ENCODE measurements at regions not wholly inside any gene's neighbourhood (a gene's known extent, or its start where the extent isn't known, plus 50 kb on each side); places are given as distances from the start of the nearest gene placed in this dataset.
"Not testable (repeated sequence)": the region's sequence is repeated elsewhere in the genome, so short reads cannot be mapped to it uniquely, and the experiment has no call there.

- Histone ChIP-seq H3K4me1 (ENCODE audit: control insufficient read depth, insufficient read depth, low read length) (peaks cover 7% of the 10 kb centered on the region), H3K27ac (ENCODE audit: insufficient read depth, low read depth, low read length, poor library complexity, severe bottlenecking) (no peak overlapping the region), H3K4me3 (ENCODE audit: insufficient read depth, low read depth, low read length) (no peak overlapping the region), H3K27me3 (ENCODE audit: control insufficient read depth, insufficient read depth, low read length, poor library complexity, severe bottlenecking) (no peaks in the 10 kb centered on the region), H3K36me3 (ENCODE audit: control insufficient read depth, insufficient read depth, low read length) (no peaks in the 10 kb centered on the region), H3K9me3 (ENCODE audit: control insufficient read depth, low read length) (no peaks in the 10 kb centered on the region)
- 91 to 93% methylated on average over 1 to 3 of the region's 3 CpGs for WGBS, 2 experiments
Observed at GRCh38 chr11:106292526-106292925, 215.1 kb downstream of the AASDHPPT start.

- H3K9me3 ChIP-seq (ENCODE audit: control insufficient read depth, low read length) = no peaks in the 10 kb centered on the region
- H3K27me3 ChIP-seq (ENCODE audit: control insufficient read depth, insufficient read depth, low read length, poor library complexity, severe bottlenecking) = no peaks in the 10 kb centered on the region
- no peaks in the 10 kb centered on the region for H3K36me3 ChIP-seq (ENCODE audit: control insufficient read depth, insufficient read depth, low read length)
- no peaks in the 10 kb centered on the region for H3K4me1 ChIP-seq (ENCODE audit: control insufficient read depth, insufficient read depth, low read length)
- H3K27ac ChIP-seq (ENCODE audit: insufficient read depth, low read depth, low read length, poor library complexity, severe bottlenecking) = no peak overlapping the region
- H3K4me3 ChIP-seq (ENCODE audit: insufficient read depth, low read depth, low read length) = no peak overlapping the region
Observed at GRCh38 chr11:106295974-106296373, 218.5 kb downstream of the AASDHPPT start.

GRCh38 chr11:106302416-106302815, 225.0 kb downstream of the AASDHPPT start:
- Histone ChIP-seq H3K27ac (ENCODE audit: insufficient read depth, low read depth, low read length, poor library complexity, severe bottlenecking) (no peak overlapping the region), H3K36me3 (ENCODE audit: control insufficient read depth, insufficient read depth, low read length) (no peaks in the 10 kb centered on the region), H3K4me1 (ENCODE audit: control insufficient read depth, insufficient read depth, low read length) (no peaks in the 10 kb centered on the region), H3K4me3 (ENCODE audit: insufficient read depth, low read depth, low read length) (no peak overlapping the region), H3K9me3 (ENCODE audit: control insufficient read depth, low read length) (no peaks in the 10 kb centered on the region), H3K27me3 (ENCODE audit: control insufficient read depth, insufficient read depth, low read length, poor library complexity, severe bottlenecking) (no peaks in the 10 kb centered on the region)
- 97 to 98% methylated on average over 2 of the region's 2 CpGs for WGBS, 2 experiments

GRCh38 chr11:106304274-106304673, 226.8 kb downstream of the AASDHPPT start:
- no peak overlapping the region for H3K27ac ChIP-seq (ENCODE audit: insufficient read depth, low read depth, low read length, poor library complexity, severe bottlenecking)
- no peaks in the 10 kb centered on the region for H3K4me1 ChIP-seq (ENCODE audit: control insufficient read depth, insufficient read depth, low read length)
- H3K27me3 ChIP-seq (ENCODE audit: control insufficient read depth, insufficient read depth, low read length, poor library complexity, severe bottlenecking) = no peaks in the 10 kb centered on the region
- H3K36me3 ChIP-seq (ENCODE audit: control insufficient read depth, insufficient read depth, low read length) = no peaks in the 10 kb centered on the region
- H3K4me3 ChIP-seq (ENCODE audit: insufficient read depth, low read depth, low read length) = no peak overlapping the region
- H3K9me3 ChIP-seq (ENCODE audit: control insufficient read depth, low read length) = no peaks in the 10 kb centered on the region

- Histone ChIP-seq H3K9me3 (ENCODE audit: control insufficient read depth, low read length) (no peaks in the 10 kb centered on the region), H3K36me3 (ENCODE audit: control insufficient read depth, insufficient read depth, low read length) (no peaks in the 10 kb centered on the region), H3K27ac (ENCODE audit: insufficient read depth, low read depth, low read length, poor library complexity, severe bottlenecking) (no peak overlapping the region), H3K4me1 (ENCODE audit: control insufficient read depth, insufficient read depth, low read length) (no peaks in the 10 kb centered on the region), H3K4me3 (ENCODE audit: insufficient read depth, low read depth, low read length) (no peak overlapping the region), H3K27me3 (ENCODE audit: control insufficient read depth, insufficient read depth, low read length, poor library complexity, severe bottlenecking) (no peaks in the 10 kb centered on the region)
- 90 to 94% methylated on average over 1 of the region's 1 CpG for WGBS, 2 experiments
Observed at GRCh38 chr11:106305458-106305857, 228.0 kb downstream of the AASDHPPT start.

GRCh38 chr11:106306942-106307341, 229.5 kb downstream of the AASDHPPT start:
- H3K27ac ChIP-seq (ENCODE audit: insufficient read depth, low read depth, low read length, poor library complexity, severe bottlenecking) = no peak overlapping the region
- H3K4me1 ChIP-seq (ENCODE audit: control insufficient read depth, insufficient read depth, low read length) = no peaks in the 10 kb centered on the region
- H3K4me3 ChIP-seq (ENCODE audit: insufficient read depth, low read depth, low read length) = no peak overlapping the region

GRCh38 chr11:106309070-106309684, 231.7 kb downstream of the AASDHPPT start:
- Histone ChIP-seq H3K4me1 (ENCODE audit: control insufficient read depth, insufficient read depth, low read length) (no peaks in the 10 kb centered on the region), H3K27me3 (ENCODE audit: control insufficient read depth, insufficient read depth, low read length, poor library complexity, severe bottlenecking) (no peaks in the 10 kb centered on the region), H3K9me3 (ENCODE audit: control insufficient read depth, low read length) (no peaks in the 10 kb centered on the region), H3K36me3 (ENCODE audit: control insufficient read depth, insufficient read depth, low read length) (no peaks in the 10 kb centered on the region), H3K27ac (ENCODE audit: insufficient read depth, low read depth, low read length, poor library complexity, severe bottlenecking) (no peak overlapping the region), H3K4me3 (ENCODE audit: insufficient read depth, low read depth, low read length) (no peak overlapping the region)
- WGBS, 2 experiments = 100% methylated on average over 1 of the region's 2 CpGs

More at GRCh38 chr11:106306942-106307341, 229.5 kb downstream of the AASDHPPT start:
- Histone ChIP-seq H3K9me3 (ENCODE audit: control insufficient read depth, low read length) (no peaks in the 10 kb centered on the region), H3K27me3 (ENCODE audit: control insufficient read depth, insufficient read depth, low read length, poor library complexity, severe bottlenecking) (no peaks in the 10 kb centered on the region), H3K36me3 (ENCODE audit: control insufficient read depth, insufficient read depth, low read length) (no peaks in the 10 kb centered on the region)

- peaks cover 3% of the 10 kb centered on the region for H3K4me1 ChIP-seq (ENCODE audit: control insufficient read depth, insufficient read depth, low read length)
- WGBS, 2 experiments = 91 to 95% methylated on average over 3 of the region's 3 CpGs
- no peaks in the 10 kb centered on the region for H3K27me3 ChIP-seq (ENCODE audit: control insufficient read depth, insufficient read depth, low read length, poor library complexity, severe bottlenecking)
- H3K4me3 ChIP-seq (ENCODE audit: insufficient read depth, low read depth, low read length) = no peak overlapping the region
- H3K9me3 ChIP-seq (ENCODE audit: control insufficient read depth, low read length) = no peaks in the 10 kb centered on the region
- no peak overlapping the region for H3K27ac ChIP-seq (ENCODE audit: insufficient read depth, low read depth, low read length, poor library complexity, severe bottlenecking)
- no peaks in the 10 kb centered on the region for H3K36me3 ChIP-seq (ENCODE audit: control insufficient read depth, insufficient read depth, low read length)
Observed at GRCh38 chr11:106311531-106312230, 234.2 kb downstream of the AASDHPPT start.

- H3K4me1 ChIP-seq (ENCODE audit: control insufficient read depth, insufficient read depth, low read length); H3K4me3 ChIP-seq (ENCODE audit: insufficient read depth, low read depth, low read length); H3K36me3 ChIP-seq (ENCODE audit: control insufficient read depth, insufficient read depth, low read length); H3K27ac ChIP-seq (ENCODE audit: insufficient read depth, low read depth, low read length, poor library complexity, severe bottlenecking); H3K27me3 ChIP-seq (ENCODE audit: control insufficient read depth, insufficient read depth, low read length, poor library complexity, severe bottlenecking); H3K9me3 ChIP-seq (ENCODE audit: control insufficient read depth, low read length): not testable (repeated sequence)
- 94 to 95% methylated on average over 34 to 36 of the region's 36 CpGs for WGBS, 2 experiments
Observed at GRCh38 chr11:106317208-106317773, 239.8 kb downstream of the AASDHPPT start.

GRCh38 chr11:106321601-106322000, 244.1 kb downstream of the AASDHPPT start:
- H3K36me3 ChIP-seq (ENCODE audit: control insufficient read depth, insufficient read depth, low read length) = no peaks in the 10 kb centered on the region
- H3K27ac ChIP-seq (ENCODE audit: insufficient read depth, low read depth, low read length, poor library complexity, severe bottlenecking) = no peak overlapping the region
- H3K4me1 ChIP-seq (ENCODE audit: control insufficient read depth, insufficient read depth, low read length) = no peaks in the 10 kb centered on the region
- no peaks in the 10 kb centered on the region for H3K9me3 ChIP-seq (ENCODE audit: control insufficient read depth, low read length)
- 91 to 97% methylated on average over 1 of the region's 1 CpG for WGBS, 2 experiments
- no peaks in the 10 kb centered on the region for H3K27me3 ChIP-seq (ENCODE audit: control insufficient read depth, insufficient read depth, low read length, poor library complexity, severe bottlenecking)
- no peak overlapping the region for H3K4me3 ChIP-seq (ENCODE audit: insufficient read depth, low read depth, low read length)

All from ectodermal cell (in vitro differentiated cells).